RWPE2 (cell line): ENCODE measurements at regions not wholly inside any gene's neighbourhood (a gene's known extent, or its start where the extent isn't known, plus 50 kb on each side); places are given as distances from the start of the nearest gene placed in this dataset.

Experiments
- ATAC-seq: fragments of 200-7000 bp; cut with Tn5 transposase; 3 replicates; pipeline ENCODE4 v1.9.1; 2021; ENCODE audit warnings: low read depth
- DNase-seq: peaks from one replicate; pipeline ENCODE4 v3.0.0-alpha.2; 2020; ENCODE audit warnings: low spot score
- H3K27ac ChIP-seq: fragments of 450-650 bp; 2 replicates; pipeline ENCODE4 v1.5.1; 2017; ENCODE audit warnings: mild to moderate bottlenecking; ENCODE audit not compliant: poor library complexity, severe bottlenecking
- H3K27me3 ChIP-seq: fragments of 250-450 bp; sonication (Bioruptor Pico); 2 replicates; pipeline ENCODE4 v1.5.1; 2021; ENCODE audit warnings: mild to moderate bottlenecking, moderate library complexity; ENCODE audit not compliant: insufficient read depth, poor library complexity, severe bottlenecking
- H3K36me3 ChIP-seq: fragments of 250-450 bp; sonication (Bioruptor Pico); 2 replicates; pipeline ENCODE4 v1.5.1; 2020; ENCODE audit warnings: low read depth, mild to moderate bottlenecking, moderate library complexity
- H3K4me1 ChIP-seq: fragments of 250-450 bp; sonication (Bioruptor Pico); 2 replicates; pipeline ENCODE4 v1.5.1; 2021; ENCODE audit warnings: mild to moderate bottlenecking, moderate library complexity; ENCODE audit not compliant: insufficient read depth, poor library complexity, severe bottlenecking
- H3K4me3 ChIP-seq: fragments of 250-450 bp; sonication (Bioruptor Pico); 2 replicates; pipeline ENCODE4 v1.5.1; 2021; ENCODE audit warnings: mild to moderate bottlenecking, moderate library complexity; ENCODE audit not compliant: severe bottlenecking
- H3K9me3 ChIP-seq: fragments of 250-450 bp; sonication (Bioruptor Pico); 2 replicates; pipeline ENCODE4 v1.5.1; 2021; ENCODE audit warnings: mild to moderate bottlenecking, moderate library complexity; ENCODE audit not compliant: severe bottlenecking
- TF ChIP-seq, protein P1 (sequence below): fragments of 450-650 bp; IDR thresholded peaks from one replicate; pipeline ENCODE4 v1.5.1; 2017; ENCODE audit warnings: mild to moderate bottlenecking, moderate library complexity; ENCODE audit not compliant: poor library complexity, severe bottlenecking

DNA sequence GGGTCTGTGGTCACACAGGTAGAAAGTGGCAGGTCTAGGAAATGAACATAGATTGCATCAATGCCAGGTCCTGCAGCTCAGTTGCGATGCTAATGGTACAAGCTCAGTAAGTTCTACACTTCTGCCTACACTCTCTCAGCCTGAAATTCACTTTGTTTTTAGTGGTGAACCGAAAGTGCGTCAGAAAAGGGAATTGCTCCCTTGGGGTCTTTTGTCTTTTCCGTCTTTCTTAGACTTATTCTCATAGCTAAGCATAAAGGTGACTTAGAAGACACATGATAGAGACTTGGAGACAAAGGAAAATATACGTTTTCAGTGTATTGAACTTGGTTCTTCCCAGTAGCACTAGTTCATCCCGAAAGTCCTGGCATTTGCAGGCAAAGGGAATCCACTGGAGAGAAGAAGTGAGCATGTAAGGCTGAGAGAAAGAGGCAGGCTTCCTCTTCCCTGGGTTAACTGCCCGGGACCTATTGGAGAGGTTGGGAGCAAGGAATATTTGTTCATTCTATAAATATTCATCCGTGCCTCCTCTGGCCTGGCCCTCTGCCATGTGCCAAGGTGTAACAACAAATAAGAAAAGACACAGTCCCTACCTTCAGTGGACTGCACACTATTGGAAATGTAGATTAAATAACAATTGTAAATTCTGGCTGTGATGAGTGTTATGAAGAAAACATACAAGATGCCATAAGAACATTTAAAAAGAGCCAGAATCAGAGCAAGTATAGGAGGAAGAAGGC, 785.8 kb downstream of the MED13L start:
- Histone ChIP-seq H3K4me1 (no peaks in the 10 kb centered on the region), H3K27me3 (no peaks in the 10 kb centered on the region), H3K4me3 (no peak overlapping the region), H3K9me3 (no peaks in the 10 kb centered on the region), H3K36me3 (no peaks in the 10 kb centered on the region), H3K27ac (no peak overlapping the region)
- DNase-seq (no peak), ATAC-seq (no peak)
- TF ChIP-seq, protein P1, sequence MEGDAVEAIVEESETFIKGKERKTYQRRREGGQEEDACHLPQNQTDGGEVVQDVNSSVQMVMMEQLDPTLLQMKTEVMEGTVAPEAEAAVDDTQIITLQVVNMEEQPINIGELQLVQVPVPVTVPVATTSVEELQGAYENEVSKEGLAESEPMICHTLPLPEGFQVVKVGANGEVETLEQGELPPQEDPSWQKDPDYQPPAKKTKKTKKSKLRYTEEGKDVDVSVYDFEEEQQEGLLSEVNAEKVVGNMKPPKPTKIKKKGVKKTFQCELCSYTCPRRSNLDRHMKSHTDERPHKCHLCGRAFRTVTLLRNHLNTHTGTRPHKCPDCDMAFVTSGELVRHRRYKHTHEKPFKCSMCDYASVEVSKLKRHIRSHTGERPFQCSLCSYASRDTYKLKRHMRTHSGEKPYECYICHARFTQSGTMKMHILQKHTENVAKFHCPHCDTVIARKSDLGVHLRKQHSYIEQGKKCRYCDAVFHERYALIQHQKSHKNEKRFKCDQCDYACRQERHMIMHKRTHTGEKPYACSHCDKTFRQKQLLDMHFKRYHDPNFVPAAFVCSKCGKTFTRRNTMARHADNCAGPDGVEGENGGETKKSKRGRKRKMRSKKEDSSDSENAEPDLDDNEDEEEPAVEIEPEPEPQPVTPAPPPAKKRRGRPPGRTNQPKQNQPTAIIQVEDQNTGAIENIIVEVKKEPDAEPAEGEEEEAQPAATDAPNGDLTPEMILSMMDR, result no peak

DNA sequence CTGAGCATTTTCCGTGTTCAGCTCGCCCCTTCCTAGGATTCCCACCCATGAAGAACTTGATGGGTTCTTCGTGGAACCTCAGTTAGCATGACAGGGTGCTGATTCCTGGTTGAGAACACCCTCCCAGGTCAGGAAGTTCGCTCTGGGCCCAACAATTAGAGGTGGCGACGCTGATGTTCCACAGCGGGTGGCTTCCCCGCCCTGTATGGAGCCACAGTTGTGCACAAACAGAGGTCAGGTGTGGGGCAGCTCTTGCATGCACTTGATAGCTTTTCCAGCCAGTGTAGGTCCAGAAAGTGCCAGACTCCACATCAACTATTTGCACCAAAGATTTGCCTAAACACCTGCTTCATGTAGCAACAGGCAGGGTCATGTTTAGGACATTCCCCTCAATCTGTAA, 788.2 kb downstream of the MED13L start:
- no peak for DNase-seq
- no peaks in the 10 kb centered on the region for H3K4me1 ChIP-seq
- H3K27me3 ChIP-seq, result no peaks in the 10 kb centered on the region
- TF ChIP-seq, protein P1, result no peak
- no peak overlapping the region for H3K27ac ChIP-seq
- H3K9me3 ChIP-seq, result no peaks in the 10 kb centered on the region
- H3K36me3 ChIP-seq, result no peaks in the 10 kb centered on the region
- no peak for ATAC-seq
- H3K4me3 ChIP-seq, result no peak overlapping the region

DNA sequence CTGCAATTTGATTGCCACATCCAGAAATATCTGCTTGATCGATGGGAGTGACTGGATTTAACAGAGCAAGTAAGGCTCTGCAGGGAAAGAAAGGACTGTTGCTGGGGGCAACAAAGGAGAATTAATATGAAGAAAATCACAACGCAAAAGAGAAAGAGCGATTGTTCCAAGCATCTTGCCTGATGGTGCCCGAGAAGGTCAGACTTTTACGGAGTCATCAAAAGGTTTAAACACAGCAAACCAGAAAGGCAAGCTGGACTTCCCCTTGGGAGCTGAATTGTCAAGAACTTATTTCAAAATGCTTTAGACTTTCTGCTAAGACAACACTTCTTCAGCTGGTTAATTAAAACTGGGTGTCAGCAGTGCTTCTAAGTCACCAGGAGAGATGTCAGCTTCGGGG, 791.5 kb downstream of the MED13L start:
- no peak overlapping the region for H3K27ac ChIP-seq
- no peaks in the 10 kb centered on the region for H3K4me1 ChIP-seq
- TF ChIP-seq, protein P1, result no peak
- ATAC-seq (no peak), DNase-seq (no peak)
- H3K4me3 ChIP-seq, result no peak overlapping the region
- no peaks in the 10 kb centered on the region for H3K27me3 ChIP-seq
- H3K9me3 ChIP-seq, result no peaks in the 10 kb centered on the region
- no peaks in the 10 kb centered on the region for H3K36me3 ChIP-seq

DNA sequence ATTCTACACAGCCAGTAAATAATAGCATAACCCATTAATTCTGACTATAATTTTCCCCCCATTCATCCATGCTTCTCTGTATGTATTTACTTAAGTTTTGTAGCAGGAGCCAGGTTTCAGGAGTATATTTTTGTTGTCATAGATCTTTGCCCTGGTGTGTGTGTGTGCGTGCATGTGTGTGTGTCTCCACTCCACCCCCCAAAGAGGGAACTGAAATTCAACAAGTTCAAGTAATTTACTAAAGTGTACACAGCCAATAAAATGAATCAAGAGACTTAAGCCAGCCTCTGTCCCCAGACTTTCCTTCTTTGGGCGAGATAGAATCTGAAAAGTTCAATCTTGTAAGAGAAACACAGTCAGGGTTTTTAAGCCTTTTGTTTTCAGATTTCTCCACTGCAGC, 792.0 kb downstream of the MED13L start:
- H3K27me3 ChIP-seq, result no peaks in the 10 kb centered on the region
- no peak for ATAC-seq
- H3K27ac ChIP-seq, result no peak overlapping the region
- H3K4me3 ChIP-seq, result no peak overlapping the region
- no peaks in the 10 kb centered on the region for H3K4me1 ChIP-seq
- DNase-seq, result no peak
- no peaks in the 10 kb centered on the region for H3K9me3 ChIP-seq
- no peaks in the 10 kb centered on the region for H3K36me3 ChIP-seq
- TF ChIP-seq, protein P1, result no peak

DNA sequence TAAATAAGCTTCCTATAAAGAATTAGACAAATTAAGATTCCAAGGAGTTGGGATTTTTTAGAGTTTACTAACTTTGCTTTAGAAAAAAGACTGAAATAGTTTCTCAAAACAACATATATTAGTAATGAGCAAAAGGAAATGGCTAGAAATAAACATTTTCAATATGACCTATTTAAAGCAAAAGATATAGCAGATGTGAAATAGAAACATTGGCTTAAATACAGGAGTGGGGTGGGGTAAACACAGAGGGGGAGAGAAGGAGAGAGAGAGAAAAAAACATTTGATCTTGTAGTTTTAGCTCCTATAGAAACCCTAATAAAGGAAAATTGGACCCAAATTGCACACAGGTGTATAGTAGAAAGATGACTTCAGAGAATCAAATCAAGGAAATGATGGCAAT, 794.5 kb downstream of the MED13L start:
- no peaks in the 10 kb centered on the region for H3K27me3 ChIP-seq
- H3K27ac ChIP-seq, result no peak overlapping the region
- TF ChIP-seq, protein P1, result no peak
- no peak for ATAC-seq
- no peak for DNase-seq
- no peaks in the 10 kb centered on the region for H3K9me3 ChIP-seq
- no peak overlapping the region for H3K4me3 ChIP-seq
- H3K4me1 ChIP-seq, result no peaks in the 10 kb centered on the region
- H3K36me3 ChIP-seq, result no peaks in the 10 kb centered on the region
